MCF 10A (cell line): ENCODE measurements at regions not wholly inside any gene's neighbourhood (a gene's known extent, or its start where the extent isn't known, plus 50 kb on each side); places are given as distances from the start of the nearest gene placed in this dataset.

Experiments used
- BruUV-seq: library from RNA; stranded (reverse); fragments of 400-500 nt; replicated peaks from 2 replicates; lab custom pipeline; 2021; lab: Mats Ljungman, UMichigan
- CTCF ChIA-PET: fragments of 300-600 bp; sonication (Branson Sonifier 250); formaldehyde crosslinking; extraction: SDS; loops from one replicate; lab custom pipeline; 2021; ENCODE audit warnings: antibody characterized with exemption, inconsistent platforms; lab: Yijun Ruan, JAX
- POLR2A ChIA-PET: fragments of 300-600, 350-650 bp; sonication (Branson Sonifier 250); formaldehyde crosslinking; extraction: SDS; loops from one replicate; lab custom pipeline; 2020; ENCODE audit warnings: antibody characterized with exemption, inconsistent platforms; lab: Yijun Ruan, JAX
- DNase-seq: peaks from one replicate; pipeline ENCODE4 v3.0.0-alpha.2; 2018; ENCODE audit not compliant: unreplicated experiment
- H3K27ac Mint-ChIP-seq: one replicate; pipeline ENCODE4 v1.8.0; 2022; ENCODE audit warnings: mild to moderate bottlenecking, low read depth, mixed read lengths; ENCODE audit not compliant: unreplicated experiment
- H3K27me3 Mint-ChIP-seq: one replicate; pipeline ENCODE4 v1.8.0; 2022; ENCODE audit warnings: mixed read lengths; ENCODE audit not compliant: insufficient read depth, unreplicated experiment
- H3K36me3 Mint-ChIP-seq: one replicate; pipeline ENCODE4 v1.8.0; 2022; ENCODE audit warnings: mild to moderate bottlenecking, moderate library complexity, mixed read lengths; ENCODE audit not compliant: insufficient read depth, unreplicated experiment
- H3K4me1 Mint-ChIP-seq: one replicate; pipeline ENCODE4 v1.8.0; 2022; ENCODE audit warnings: mixed read lengths; ENCODE audit not compliant: insufficient read depth, unreplicated experiment
- H3K4me3 Mint-ChIP-seq: one replicate; pipeline ENCODE4 v1.8.0; 2022; ENCODE audit warnings: mild to moderate bottlenecking, moderate library complexity, mixed read lengths; ENCODE audit not compliant: unreplicated experiment
- H3K9me3 Mint-ChIP-seq: one replicate; pipeline ENCODE4 v1.8.0; 2022; ENCODE audit warnings: mixed read lengths; ENCODE audit not compliant: unreplicated experiment
- CTCF ChIP-seq: fragments of 200-600 bp; IDR thresholded peaks from one replicate; pipeline ENCODE4 v1.8.0; 2022; ENCODE audit warnings: antibody characterized with exemption, mild to moderate bottlenecking; ENCODE audit not compliant: unreplicated experiment
- intact Hi-C: fragments of 100-400 bp; cut with micrococcal nuclease; formaldehyde crosslinking; loops from 2 replicates; pipeline ENCODE4 v1.14.1; 2022

GRCh38 chr2:198374375-198375082, 570.1 kb downstream of the PLCL1 start:
- intact Hi-C loops: loop anchor here (1.0 kb wide), 2 partner anchors 283 to 1114 kb away; no protein-coding TSS in a partner anchor

GRCh38 chr2:198371921-198372543, 567.6 kb downstream of the PLCL1 start:
- CTCF ChIA-PET: interaction anchor here (0.5 to 0.8 kb wide), 2 partner anchors 561 to 1776 kb away, joined by 3 read pairs; no protein-coding TSS in a partner anchor
- no TSS peak for BruUV-seq
- POLR2A ChIA-PET: interaction anchor here (0.6 kb wide), 1 partner anchor 500 kb away, joined by 3 read pairs; no protein-coding TSS in a partner anchor
- DNase-seq: no peak
- intact Hi-C loops: no loop called here
- no peaks in the 10 kb centered on the region for H3K36me3 Mint-ChIP-seq
- no peak overlapping the region for H3K4me3 Mint-ChIP-seq
- H3K27me3 Mint-ChIP-seq: peaks cover 76% of the 10 kb centered on the region
- H3K4me1 Mint-ChIP-seq: no peaks in the 10 kb centered on the region
- H3K27ac Mint-ChIP-seq: no peak overlapping the region
- no peak for TF ChIP-seq CTCF
- H3K9me3 Mint-ChIP-seq: no peaks in the 10 kb centered on the region

More at GRCh38 chr2:198374375-198375082, 570.1 kb downstream of the PLCL1 start:
- peak; percentile 62 for TF ChIP-seq CTCF
- Mint-ChIP-seq H3K36me3 (no peaks in the 10 kb centered on the region), H3K27ac (no peak overlapping the region), H3K27me3 (peaks cover 61% of the 10 kb centered on the region), H3K4me1 (no peaks in the 10 kb centered on the region), H3K4me3 (no peak overlapping the region), H3K9me3 (no peaks in the 10 kb centered on the region)
- ChIA-PET CTCF (interaction anchor here (0.6 to 1.2 kb wide), 10 partner anchors 10 to 1117 kb away, joined by 3 to 7 read pairs (median 4); no protein-coding TSS in a partner anchor), POLR2A (no interaction called here)
- BruUV-seq: no TSS peak
- peak; percentile 77 for DNase-seq

DNA sequence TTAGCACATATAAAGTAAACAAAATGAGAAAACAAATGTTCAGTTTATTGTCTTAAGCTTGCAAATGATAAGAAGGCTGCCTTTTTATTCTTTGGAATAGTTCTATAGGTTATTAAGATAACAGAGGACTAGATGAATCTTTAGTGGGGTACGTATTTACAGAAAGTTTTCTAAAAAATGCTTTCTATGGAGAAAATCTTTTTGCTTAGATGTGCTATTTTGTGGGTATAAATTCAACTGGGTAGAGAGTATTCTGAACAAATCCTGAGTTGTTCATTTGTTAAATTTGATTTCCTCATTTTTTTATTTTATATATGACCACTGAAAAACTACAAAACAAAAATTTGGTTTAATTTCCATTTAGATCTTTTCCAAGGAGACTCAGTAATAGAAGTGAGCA, 566.9 kb downstream of the PLCL1 start:
- intact Hi-C loops: no loop called here
- Mint-ChIP-seq H3K27ac (no peak overlapping the region), H3K27me3 (peaks cover 77% of the 10 kb centered on the region), H3K36me3 (no peaks in the 10 kb centered on the region), H3K4me1 (no peaks in the 10 kb centered on the region), H3K4me3 (no peak overlapping the region), H3K9me3 (no peaks in the 10 kb centered on the region)
- BruUV-seq: no TSS peak
- TF ChIP-seq CTCF: no peak
- POLR2A ChIA-PET: no interaction called here
- DNase-seq: no peak
- CTCF ChIA-PET: interaction anchor here (0.5 kb wide), 1 partner anchor 135 kb away, joined by 3 read pairs; no protein-coding TSS in a partner anchor

DNA sequence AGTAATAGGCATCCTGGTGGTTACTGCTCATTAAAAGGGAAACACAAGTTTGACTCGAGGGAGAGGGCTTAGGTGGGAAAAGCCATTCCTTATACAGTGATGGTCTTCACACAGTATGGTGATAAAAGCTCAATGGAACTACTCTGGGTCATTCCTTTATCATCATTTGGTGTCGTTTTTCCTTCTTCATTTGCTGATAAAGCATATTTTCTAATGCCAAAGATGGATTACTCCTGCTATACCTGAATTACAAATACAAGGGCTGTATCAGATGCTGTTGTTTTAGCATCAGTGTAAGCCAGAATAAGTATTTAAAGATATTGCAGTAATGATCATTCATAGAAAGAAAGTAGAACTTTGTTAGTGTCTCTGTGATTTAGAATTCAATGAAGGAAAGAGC, 563.7 kb downstream of the PLCL1 start:
- peaks cover 85% of the 10 kb centered on the region for H3K27me3 Mint-ChIP-seq
- no TSS peak for BruUV-seq
- H3K36me3 Mint-ChIP-seq: no peaks in the 10 kb centered on the region
- intact Hi-C loops: no loop called here
- no peak overlapping the region for H3K27ac Mint-ChIP-seq
- CTCF ChIA-PET: interaction anchor here (0.6 kb wide), 1 partner anchor 600 kb away, joined by 4 read pairs; no protein-coding TSS in a partner anchor
- DNase-seq: no peak
- H3K4me3 Mint-ChIP-seq: no peak overlapping the region
- POLR2A ChIA-PET: interaction anchor here (0.6 to 1.1 kb wide), 2 partner anchors 11 to 48 kb away, joined by 3 read pairs; no protein-coding TSS in a partner anchor
- H3K4me1 Mint-ChIP-seq: no peaks in the 10 kb centered on the region
- TF ChIP-seq CTCF: no peak
- H3K9me3 Mint-ChIP-seq: no peaks in the 10 kb centered on the region
